GM06990 (cell line): ENCODE measurements at regions not wholly inside any gene's neighbourhood (a gene's known extent, or its start where the extent isn't known, plus 50 kb on each side); places are given as distances from the start of the nearest gene placed in this dataset.

Experiments used
- DNase-seq: peaks from one replicate; pipeline ENCODE4 v3.0.0-alpha.2; 2011; ENCODE audit not compliant: insufficient read length; ENCODE audit errors: extremely low read depth
- H3K27me3 ChIP-seq: replicated peaks from 2 replicates; pipeline ENCODE4 v1.6.0; 2011; ENCODE audit warnings: low read length; ENCODE audit not compliant: control insufficient read depth, insufficient read depth
- H3K36me3 ChIP-seq: 2 replicates; pipeline ENCODE4 v1.5.1; 2011; ENCODE audit warnings: low read length; ENCODE audit not compliant: control insufficient read depth, insufficient read depth
- H3K4me3 ChIP-seq: replicated peaks from 2 replicates; pipeline ENCODE4 v1.5.1; 2011; ENCODE audit warnings: low read depth, mild to moderate bottlenecking, control low read depth, low read length
- TF ChIP-seq, protein P1 (sequence below): IDR thresholded peaks from 2 replicates; pipeline ENCODE4 v1.5.1; 2011; ENCODE audit warnings: low read length, control low read depth, mild to moderate bottlenecking, inconsistent platforms; ENCODE audit not compliant: insufficient read depth, poor library complexity, severe bottlenecking

DNA sequence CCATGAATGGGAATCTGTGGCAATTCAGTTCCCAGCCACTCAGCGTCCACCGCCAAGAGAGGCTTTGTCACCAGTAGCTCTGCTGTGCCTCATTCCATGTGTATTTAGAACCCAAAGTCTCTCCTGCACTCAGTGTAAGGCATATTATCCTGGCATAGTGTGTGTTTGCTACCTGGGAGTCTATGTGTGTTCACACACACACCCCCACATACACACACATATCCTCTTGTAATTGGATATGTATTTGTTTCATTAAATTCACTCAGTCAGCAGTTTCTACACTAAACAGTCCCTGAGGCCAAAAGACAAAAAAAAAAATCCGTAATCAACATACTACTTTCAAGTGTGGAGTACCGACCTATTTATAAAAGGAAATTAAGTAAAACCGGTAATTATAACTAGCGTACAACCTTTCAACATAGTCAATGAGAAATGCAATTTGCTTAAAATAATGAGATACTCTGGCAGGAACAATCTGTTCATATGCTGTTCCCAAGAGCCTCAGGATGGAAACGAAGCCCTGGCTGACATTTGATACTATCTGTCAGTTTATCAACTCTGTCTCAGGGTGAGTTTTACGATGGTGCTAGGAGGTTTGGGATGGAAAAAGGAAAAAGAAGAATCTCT, 425.8 kb upstream of the CELF2 start:
- Histone ChIP-seq H3K27me3 (no peaks in the 10 kb centered on the region), H3K4me3 (no peak overlapping the region), H3K36me3 (no peaks in the 10 kb centered on the region)
- DNase-seq, result no peak
- TF ChIP-seq, protein P1, sequence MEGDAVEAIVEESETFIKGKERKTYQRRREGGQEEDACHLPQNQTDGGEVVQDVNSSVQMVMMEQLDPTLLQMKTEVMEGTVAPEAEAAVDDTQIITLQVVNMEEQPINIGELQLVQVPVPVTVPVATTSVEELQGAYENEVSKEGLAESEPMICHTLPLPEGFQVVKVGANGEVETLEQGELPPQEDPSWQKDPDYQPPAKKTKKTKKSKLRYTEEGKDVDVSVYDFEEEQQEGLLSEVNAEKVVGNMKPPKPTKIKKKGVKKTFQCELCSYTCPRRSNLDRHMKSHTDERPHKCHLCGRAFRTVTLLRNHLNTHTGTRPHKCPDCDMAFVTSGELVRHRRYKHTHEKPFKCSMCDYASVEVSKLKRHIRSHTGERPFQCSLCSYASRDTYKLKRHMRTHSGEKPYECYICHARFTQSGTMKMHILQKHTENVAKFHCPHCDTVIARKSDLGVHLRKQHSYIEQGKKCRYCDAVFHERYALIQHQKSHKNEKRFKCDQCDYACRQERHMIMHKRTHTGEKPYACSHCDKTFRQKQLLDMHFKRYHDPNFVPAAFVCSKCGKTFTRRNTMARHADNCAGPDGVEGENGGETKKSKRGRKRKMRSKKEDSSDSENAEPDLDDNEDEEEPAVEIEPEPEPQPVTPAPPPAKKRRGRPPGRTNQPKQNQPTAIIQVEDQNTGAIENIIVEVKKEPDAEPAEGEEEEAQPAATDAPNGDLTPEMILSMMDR, result no peak

DNA sequence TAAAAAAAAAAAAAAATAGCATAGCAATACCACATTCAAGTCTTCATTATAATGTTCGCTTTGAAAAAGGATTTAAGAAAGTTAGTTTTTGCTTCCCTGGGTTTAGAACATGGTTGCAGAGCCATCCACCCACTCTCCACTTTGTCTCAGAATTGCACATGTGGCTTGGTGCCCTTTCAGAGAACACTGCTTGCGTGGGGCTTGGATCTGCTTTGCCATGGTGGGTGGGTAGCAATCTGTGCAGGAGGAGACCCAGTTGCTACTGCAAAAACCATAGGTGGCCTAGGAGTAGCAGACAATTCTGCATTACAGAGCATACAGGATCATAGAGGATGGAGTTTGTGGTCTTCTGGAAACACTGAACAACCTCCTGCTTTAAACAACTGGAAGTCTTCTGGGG, 421.4 kb upstream of the CELF2 start:
- H3K27me3 ChIP-seq, result no peaks in the 10 kb centered on the region
- TF ChIP-seq, protein P1, result no peak
- DNase-seq, result no peak
- no peak overlapping the region for H3K4me3 ChIP-seq
- no peaks in the 10 kb centered on the region for H3K36me3 ChIP-seq

DNA sequence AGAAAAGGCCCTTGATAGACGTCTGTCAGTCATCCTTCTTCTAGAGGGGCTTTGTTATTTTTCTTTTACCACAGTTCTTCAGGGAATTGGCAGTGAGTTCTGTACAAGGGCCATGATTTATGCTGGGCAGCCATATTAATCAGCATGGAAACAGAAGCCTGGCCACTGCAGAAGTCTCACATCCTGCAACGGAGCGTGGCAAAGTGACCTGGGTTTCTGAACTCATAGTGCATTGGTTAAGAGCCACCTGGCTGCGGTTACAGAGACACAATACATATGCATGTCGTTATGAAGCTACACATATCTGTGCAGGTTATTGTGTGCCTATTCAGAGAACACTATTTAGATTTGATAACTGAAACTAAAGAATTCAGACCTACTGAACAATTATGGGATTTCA, 419.4 kb upstream of the CELF2 start:
- TF ChIP-seq, protein P1, result no peak
- Histone ChIP-seq H3K36me3 (no peaks in the 10 kb centered on the region), H3K27me3 (no peaks in the 10 kb centered on the region), H3K4me3 (no peak overlapping the region)
- DNase-seq, result peak; percentile 39

DNA sequence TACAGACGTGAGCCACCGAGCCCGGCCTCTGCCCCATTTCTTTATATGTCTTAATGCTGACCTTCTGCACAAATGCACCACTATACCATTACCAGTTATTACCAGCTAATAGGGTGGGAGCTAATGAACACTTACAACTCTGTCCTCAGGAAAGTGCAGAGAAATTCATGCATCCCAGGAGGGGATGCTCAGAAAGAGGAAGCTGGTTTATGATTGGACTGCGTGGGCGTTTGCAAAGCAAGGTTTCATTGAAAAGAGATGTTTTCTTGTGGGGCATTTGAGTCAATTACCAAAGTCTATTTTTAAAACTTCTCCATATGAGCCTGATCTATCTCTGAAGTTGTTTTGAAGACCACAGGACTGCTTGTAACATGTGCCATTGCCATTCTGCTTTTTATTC, 417.7 kb upstream of the CELF2 start:
- no peak for DNase-seq
- no peaks in the 10 kb centered on the region for H3K27me3 ChIP-seq
- TF ChIP-seq, protein P1, result no peak
- H3K36me3 ChIP-seq, result no peaks in the 10 kb centered on the region
- no peak overlapping the region for H3K4me3 ChIP-seq

DNA sequence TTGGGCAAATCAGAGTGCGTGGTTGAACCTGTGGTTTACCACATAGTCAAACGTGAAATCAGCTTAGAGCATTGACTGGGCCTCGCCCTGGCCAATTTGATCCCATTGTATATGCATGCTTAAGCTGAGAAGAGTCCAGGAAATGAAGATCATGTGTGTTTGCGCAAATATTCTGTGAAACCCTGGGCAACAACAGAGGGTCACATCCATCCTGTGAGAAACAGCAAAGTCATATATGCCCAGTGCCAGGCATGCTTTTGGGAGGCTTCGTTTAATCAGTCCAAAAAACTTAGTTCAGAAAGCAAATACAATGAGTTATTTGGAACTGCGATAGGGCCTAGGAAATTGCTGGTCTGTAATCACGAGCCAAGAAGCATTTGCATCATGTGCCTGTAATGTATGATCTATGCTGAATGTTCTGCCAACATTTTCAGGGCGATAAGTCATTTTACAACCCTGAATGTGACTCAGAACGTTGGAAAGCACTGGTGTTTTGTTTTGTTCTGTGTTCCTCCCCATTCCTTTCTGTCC, 412.1 kb upstream of the CELF2 start:
- TF ChIP-seq, protein P1, result no peak
- no peak overlapping the region for H3K4me3 ChIP-seq
- no peaks in the 10 kb centered on the region for H3K36me3 ChIP-seq
- H3K27me3 ChIP-seq, result no peaks in the 10 kb centered on the region
- DNase-seq, result no peak

DNA sequence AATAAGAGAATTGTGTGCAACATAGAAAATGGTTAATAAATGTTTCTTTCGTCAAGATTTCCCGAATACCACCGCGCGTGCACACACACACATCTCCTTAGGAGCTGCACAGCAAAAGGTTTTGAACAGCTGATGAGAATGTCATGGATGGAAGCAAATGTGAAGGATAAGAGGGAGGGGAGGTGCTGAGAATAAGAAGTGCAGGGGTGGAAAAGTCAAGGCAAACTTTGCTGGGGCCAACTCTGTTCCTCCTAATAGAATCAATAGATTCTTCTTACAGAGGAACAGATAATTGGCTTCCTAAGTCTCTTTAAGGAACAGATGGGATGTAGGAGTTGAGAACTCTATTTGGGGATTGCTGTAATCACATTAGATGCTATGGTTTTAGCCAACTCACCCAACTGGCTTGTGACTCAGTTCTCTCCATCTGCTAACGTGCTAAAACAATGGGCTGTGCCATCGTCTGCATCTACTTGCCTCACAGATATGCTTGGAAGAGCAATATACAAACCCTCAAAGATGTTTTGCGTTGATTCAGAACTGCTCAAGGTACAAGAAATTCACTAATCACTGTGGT, 408.2 kb upstream of the CELF2 start:
- Histone ChIP-seq H3K36me3 (no peaks in the 10 kb centered on the region), H3K4me3 (no peak overlapping the region), H3K27me3 (no peaks in the 10 kb centered on the region)
- DNase-seq, result no peak
- TF ChIP-seq, protein P1, result no peak
